Cerebellar cortex (tissue), 1 donor: ENCODE measurements at regions not wholly inside any gene's neighbourhood (a gene's known extent, or its start where the extent isn't known, plus 50 kb on each side); places are given as distances from the start of the nearest gene placed in this dataset.
"Not testable (repeated sequence)": the region's sequence is repeated elsewhere in the genome, so short reads cannot be mapped to it uniquely, and the experiment has no call there.

ENCODE experiments used
- DNase-seq: peaks from one replicate; pipeline ENCODE4 v3.0.0-alpha.2; 2015; ENCODE audit warnings: low spot score

DNA sequence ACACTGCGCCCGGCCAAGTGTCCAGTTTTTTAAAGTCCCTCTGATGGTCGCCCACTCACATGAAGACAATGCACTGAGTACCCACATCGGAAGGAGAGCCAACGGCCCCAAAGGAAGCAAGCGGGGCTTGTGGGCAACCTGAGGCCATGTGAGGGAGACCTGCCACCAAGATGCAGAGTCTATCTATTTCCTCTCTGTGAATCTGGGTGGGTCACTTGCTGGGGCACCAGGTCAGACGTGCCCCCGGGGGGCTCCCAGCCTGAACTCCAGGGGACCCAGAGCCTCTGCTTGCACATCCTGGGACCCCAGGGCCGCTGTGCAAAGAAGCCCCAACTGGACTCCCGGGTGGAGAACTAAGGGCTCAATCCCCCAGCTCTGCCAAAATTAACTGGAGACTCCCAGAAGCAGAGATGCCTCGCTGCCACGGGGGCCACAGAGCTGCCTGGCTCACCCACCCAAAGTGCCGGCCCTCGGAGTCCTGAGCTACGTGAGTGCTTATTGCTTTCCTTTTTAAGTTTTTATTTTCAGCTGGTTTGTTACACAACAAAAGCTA lies 106.4 kb downstream of the BRD1 start:
- DNase-seq, result no peak

DNA sequence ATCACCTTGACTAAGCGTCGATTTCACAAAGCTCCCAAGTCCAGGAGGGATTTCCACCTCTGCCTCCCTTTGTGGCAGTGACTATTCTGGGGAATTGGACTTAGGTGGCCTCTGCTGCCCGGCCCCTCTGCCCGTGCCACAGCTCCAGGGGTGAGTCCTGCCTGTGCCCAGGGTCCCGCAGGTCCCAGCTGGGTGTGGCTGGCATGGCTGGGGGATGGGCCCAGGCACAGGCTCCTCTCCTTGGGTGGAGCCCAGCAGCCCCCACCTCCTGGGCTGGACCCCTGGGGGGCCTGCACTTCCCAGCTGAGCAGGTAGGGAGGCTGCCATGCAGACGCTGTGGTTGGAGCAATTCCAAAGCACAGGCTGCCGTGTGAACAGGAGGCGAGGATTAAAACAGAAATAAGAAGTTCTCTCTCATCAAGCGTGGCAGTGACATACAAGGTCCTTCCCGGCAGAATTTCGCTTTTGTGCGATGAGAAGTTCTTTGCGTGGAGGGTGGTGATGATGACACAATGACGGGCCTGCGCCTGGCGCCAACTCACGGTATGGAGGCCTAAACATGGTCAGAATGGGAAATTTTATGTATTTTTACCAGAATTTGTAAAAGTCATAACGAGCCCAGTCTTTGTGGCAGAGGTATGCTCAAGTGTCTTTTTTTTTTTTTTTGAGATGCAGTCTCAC lies 107.3 kb downstream of the BRD1 start:
- DNase-seq, result no peak

DNA sequence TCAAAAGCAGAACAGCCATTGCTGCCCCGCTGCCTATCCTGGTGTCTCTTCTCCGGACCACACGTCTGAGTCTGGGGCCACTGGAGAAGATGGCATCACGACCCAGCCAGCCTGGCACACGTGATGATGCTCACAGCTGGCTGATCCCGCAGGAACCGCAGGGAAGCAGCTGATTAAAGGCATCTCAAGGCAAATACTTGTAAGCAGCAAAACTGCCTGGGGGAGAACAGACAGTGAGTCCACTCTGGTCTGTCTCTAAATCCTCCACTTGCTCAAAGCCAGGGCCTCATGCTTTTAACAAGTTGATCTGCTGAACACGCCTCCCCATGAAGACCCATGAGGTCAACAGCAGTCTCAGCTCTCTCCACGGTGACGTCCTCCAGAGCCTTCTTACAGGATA lies 108.6 kb downstream of the BRD1 start:
- no peak for DNase-seq

DNA sequence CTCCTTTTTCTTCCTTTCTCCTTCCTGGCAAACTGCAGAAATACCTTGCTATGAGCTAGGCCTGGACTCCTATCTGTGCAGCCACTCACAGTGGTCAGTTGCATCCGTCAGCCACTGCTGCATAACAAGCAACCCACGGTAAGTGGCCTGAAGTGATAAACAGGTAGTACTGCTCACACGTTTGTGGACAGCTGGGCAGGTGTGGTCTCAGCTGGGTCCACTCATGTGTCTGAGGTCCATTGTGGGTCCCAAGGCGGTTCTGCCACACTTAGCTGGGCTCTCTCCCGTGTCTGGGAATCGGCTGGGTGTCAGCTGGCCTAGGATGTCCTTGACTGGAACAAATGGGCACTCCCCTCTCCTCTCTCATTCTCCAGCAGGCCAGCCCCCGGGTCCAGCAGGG lies 109.3 kb downstream of the BRD1 start:
- no peak for DNase-seq

DNA sequence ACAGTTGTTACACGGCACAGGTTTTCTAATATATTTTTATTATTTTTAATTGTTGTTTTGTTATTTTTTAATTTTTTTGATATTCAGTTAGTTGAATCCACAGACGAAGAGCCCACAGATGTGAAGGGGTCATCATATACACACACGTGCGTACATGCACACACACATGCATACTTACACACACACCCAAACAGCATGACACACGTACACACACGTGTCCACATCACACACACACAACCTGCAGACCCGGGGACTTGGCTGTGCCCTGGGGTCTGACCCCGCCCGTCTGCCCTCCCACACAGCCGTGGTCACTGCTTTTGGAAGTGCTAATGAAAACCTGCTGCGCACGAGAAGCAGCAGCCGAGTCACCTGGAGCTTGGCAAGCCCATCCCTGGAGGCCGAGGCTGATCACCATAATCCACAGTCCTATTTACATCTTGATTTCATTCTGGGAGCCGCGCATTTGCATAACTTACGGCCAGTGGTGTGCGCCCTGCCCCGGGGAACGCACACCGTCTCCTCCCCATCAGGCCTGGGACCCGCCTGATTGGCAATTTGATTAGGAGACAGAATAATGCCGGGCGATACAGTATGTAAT lies 110.3 kb downstream of the BRD1 start:
- no peak for DNase-seq

- DNase-seq, result no peak
These were observed 111.2 kb downstream of the BRD1 start for GRCh38 chr22:49716441-49716840.

GRCh38 chr22:49715450-49715849 lies 112.2 kb downstream of the BRD1 start:
- no peak for DNase-seq

DNA sequence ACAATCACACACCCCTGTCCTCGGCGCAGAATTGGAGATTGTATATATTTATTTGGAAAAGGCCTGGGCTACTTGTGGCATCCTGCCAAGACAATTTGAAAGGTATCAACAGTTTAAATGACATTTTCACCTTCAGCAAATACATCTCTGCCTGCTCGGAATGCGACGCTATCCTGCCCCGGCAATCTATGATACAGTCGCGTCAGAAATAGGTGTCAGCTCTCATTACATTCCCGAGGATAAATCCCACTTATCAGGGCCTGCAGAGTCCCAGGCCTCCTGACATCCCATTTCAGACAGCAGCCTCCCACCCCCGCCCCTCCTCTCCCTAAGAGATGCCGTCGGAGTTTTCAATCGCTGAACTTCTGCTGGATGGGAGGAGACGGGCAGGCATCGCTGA lies 114.7 kb downstream of the BRD1 start:
- no peak for DNase-seq

DNA sequence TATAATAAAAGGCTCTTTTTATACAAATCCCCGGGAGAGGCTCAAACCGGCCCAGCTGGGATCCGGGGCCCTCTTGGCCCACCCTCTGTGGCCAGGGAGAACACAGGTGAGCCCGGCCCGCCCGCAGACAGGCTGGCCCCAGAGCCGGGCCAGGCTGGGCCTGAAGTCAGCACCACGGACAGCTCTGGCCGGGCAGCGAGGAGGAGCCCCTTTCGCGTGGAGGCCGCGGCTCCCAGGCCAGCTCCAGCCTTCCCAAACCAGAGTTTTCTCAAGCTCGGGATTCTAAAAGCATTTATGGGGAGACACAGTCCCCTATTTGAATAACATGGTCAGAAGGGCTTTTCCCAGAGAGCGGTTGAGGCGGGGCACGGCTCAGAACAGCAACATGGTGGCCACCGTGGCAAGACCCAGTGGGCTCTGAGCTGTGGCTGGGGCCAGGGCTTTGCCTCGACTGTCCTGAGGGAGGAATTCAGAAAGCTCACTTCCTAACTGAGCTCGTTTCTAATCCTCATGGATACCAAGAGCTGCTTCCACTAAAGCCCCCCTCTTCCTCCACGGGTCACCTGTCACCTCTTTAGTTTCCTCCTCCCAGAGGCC lies 115.4 kb downstream of the BRD1 start:
- no peak for DNase-seq

DNA sequence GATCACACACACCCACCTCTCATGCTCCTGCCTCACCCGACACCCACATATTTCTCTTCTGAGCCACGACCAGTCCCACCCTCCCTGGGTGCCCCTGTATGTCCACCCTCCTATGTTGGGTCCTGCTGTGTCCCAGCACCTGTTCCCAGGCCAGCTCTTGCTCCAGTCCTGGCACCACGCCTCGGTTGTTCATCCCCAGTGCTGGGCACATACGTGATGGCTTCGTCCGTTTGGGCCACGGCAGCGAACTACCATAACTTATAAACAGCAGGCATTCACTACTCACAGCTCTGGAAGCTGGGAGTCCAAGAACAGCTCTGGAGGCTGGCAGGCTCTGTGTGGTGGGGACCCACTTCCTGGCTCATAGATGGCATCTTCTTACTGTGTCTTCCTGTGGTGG lies 116.9 kb downstream of the BRD1 start:
- no peak for DNase-seq

DNA sequence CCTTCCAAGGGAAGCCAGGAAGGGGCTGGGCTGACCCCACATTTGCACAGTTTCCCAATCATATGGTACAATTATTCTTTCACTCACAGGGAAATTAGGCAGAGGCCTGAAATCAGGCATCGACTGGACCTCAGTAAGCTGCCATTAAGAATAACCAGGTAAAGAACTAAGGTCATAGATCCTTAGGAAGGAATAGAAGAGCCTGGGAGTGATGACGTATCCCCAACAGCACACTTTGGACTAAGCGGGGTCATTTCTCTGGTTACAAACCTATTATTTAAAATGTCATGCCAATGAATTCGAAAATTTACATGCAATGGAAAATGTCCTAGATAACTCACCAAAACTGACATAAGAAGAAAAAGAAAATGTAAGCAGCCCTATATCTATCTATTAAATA lies 118.2 kb downstream of the BRD1 start:
- no peak for DNase-seq

DNA sequence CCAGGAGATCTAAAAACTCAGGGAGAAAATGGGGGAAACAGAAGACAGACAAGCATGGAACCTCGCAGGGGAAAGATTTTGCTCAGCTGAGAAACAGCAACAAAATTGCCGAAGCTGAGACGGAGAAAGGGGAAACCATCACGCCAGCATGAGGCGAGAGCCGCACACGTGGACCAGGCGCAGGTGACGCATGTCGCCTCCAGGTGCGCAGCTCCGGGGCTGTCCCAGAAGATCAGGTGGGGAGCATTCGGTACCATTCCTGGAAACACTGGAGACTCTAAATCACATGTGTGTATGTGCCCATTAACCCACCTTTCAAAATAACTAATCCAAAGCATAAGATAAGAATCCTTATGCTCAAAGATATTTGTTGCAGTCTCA lies 121.7 kb downstream of the BRD1 start:
- no peak for DNase-seq

- no peak for DNase-seq
These were observed 122.3 kb downstream of the BRD1 start for GRCh38 chr22:49705216-49705971.

GRCh38 chr22:49704345-49705215 lies 123.1 kb downstream of the BRD1 start:
- DNase-seq, result no peak

DNA sequence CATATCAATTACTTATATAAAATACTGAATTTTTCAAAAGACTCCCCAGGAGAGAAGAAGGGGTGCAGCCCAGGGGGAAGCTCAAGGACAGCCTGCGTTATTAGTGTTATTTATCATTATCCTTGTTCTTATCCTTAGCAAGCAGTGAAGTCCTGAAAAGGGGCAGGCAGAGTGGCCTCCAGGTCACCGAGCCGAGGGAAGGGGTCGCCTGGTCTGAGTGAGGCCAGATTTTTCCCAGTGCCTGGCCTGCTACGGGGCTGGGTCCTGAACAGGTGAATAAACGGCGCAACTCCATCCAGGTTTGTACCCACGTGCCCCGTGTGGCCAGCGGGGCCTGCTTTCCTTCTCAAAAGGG lies 123.7 kb downstream of the BRD1 start:
- no peak for DNase-seq

DNA sequence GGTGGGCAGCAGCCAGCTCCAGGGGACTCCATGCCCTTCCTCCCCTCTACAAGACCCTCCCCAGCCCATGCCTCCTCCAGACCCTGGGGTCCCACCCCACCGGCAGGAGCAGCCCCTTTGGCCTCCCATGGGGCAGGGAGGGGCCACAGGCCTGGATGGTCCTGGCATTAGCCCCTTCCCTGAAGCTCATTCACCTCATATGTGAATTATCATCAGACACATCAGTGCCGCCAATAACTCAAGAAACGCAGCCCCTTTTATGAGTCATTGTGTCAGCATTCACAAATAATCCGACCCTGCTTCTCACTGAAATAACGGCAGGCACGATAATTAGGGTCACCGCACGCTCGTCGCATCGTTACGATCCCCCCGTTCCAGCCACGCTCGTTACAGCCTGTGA lies 124.2 kb downstream of the BRD1 start:
- no peak for DNase-seq

- no peak for DNase-seq
These were observed 125.6 kb downstream of the BRD1 start for GRCh38 chr22:49702068-49702397.

GRCh38 chr22:49701380-49702067 lies 126.1 kb downstream of the BRD1 start:
- no peak for DNase-seq

DNA sequence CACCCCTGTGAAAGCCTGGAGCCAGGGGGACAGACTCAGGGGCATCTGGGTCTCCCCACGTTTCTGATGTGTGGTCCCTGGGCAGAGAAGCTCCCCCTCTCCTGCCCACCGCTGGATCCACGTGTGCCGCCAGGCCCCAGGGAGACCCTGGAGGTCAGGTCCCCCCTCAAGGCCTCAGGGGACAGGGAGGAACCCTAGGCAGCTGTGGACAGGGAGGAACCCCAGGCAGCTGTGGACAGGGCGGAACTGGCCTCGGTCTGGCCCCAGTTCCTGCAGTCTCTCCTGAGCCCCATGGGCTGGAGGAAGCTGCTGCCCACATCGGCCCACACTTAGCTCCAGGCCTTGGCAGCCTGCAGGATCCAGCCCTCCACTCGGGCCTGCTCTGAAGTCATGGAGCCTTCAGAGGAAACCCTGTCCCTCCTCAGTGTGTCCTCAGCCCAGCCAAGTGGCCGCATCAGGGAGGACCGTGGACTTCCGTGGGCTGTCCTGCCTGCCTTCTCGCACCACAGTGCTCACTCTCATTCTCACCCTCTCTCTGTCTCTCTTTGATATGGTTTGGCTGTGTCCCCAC lies 127.7 kb downstream of the BRD1 start:
- no peak for DNase-seq

DNA sequence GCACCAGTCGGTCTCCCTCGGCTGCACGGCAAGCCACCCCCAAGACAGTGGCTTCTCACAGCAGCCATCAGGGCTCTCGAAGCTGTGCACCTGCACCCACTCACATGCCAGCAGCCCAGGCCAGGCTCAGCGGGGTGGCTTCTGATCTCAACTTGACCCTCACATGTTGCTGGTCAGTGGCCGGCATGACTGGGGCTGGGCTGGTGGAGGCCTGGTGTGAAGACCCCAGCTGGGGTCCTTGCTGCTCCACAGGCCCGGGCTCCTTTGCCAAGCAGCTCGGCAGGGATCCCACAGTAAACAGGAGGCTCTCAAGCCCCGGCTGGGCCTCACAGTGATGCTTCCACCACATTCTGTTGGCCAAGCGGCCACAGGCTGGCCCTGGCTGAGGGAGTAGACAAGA lies 128.2 kb downstream of the BRD1 start:
- DNase-seq, result no peak

DNA sequence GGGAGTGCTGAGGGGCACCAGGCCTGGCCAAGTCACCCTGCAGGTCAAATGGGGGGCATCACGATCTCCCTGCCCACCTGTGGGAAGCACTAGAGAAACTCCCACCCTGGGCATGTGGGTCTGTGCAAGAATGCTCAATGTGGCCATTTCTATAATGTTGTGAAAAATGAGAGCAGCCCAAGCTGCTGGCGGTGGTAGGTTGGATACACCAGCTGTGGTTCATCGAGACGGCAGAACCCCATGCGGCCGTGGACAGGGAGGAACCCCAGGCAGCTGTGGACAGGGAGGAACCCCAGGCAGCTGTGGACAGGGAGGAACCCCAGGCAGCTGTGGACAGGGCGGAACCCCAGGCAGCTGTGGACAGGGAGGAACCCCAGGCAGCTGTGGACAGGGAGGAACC lies 129.1 kb downstream of the BRD1 start:
- not testable (repeated sequence) for DNase-seq
